NOMO-1 (cell line): ENCODE measurements at regions not wholly inside any gene's neighbourhood (a gene's known extent, or its start where the extent isn't known, plus 50 kb on each side); places are given as distances from the start of the nearest gene placed in this dataset.
"Not testable (repeated sequence)": the region's sequence is repeated elsewhere in the genome, so short reads cannot be mapped to it uniquely, and the experiment has no call there.

ENCODE experiments used
- DNase-seq, 2 experiments: peaks; one replicate each; lab custom pipeline; 2025; ENCODE audit not compliant: unreplicated experiment in 2 of 2; lab: John Stamatoyannopoulos, UW

DNA sequence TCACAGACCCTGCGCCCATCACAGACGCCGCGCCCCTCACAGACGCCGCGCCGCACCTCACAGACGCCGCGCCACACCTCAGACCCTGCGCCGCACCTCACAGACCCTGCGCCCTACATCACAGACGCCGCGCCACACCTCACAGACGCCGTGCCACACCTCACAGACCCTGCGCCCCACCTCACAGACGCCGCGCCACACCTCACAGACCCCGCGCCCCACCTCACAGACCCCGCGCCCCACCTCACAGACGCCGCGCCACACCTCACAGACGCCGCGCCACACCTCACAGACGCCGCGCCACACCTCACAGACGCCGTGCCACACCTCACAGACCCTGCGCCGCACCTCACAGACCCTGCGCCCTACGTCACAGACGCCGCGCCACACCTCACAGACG, 657.4 kb downstream of the TRIML1 start:
- not testable (repeated sequence) for DNase-seq

DNA sequence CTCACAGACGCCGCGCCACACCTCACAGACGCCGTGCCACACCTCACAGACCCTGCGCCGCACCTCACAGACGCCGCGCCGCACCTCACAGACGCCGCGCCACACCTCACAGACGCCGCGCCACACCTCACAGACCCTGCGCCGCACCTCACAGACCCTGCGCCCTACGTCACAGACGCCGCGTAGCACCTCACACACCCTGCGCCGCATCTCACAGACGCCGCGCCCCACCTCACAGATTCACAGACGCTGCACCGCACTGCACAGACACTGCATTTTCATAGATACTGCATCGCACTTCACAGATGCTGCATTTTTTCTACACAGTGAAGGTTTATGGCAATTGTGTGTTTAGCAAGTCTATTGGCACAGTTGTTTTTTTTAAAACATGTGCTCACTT, 657.8 kb downstream of the TRIML1 start:
- not testable (repeated sequence) for DNase-seq

DNA sequence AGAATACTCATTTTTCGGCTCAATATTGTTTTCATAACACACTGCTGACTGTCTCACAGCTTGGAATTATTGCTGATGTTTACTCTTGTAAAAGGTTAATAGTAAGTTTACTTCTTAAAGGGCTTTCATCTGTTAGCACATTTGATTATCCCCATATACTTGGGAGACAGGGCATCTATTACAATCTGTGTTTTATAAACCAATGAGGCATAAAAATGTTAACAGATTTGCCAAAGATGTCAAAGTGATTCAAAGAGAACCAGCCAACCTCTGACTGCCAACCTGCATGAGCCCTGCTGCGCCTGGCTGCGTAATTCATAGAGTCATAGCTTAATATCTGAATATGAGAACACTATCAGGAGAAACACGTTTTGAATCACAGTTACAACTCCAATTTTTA, 665.6 kb downstream of the TRIML1 start:
- DNase-seq = no peak

DNA sequence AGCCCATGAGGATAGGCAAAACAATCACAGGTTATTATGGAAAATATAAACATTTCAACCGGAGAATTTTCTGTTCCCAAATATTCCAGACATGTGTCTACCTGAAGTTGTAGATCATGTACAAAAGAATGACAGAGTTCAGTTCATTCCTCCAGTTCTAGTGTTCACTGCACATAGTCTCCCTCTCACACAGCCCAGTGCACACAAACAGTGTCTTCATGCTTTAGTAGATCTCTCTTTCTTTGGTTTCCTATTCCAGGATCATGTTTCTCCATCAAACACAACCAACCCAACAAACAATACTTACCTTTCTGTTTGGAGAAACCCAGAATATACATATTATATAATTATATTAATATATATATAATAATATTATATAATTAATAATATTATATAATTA, 671.9 kb downstream of the TRIML1 start:
- DNase-seq = no peak

DNA sequence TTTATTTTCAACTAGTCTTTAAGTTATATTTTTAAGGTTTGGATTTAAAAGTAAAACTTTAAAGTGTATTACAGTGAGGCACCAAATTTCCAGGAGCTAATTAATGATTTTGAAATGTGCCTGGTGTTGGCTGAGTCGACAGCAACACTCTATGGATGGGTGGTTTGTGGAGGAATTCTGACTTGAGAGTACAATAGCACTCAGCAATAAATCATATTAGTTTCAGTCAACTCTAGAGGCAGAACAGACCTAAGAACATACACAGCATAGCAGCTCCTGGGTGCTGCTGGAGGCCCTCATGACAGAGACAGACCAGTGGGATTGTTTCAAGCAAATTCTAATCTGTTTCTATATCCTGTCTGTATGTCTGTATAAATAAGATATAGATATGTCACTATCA, 673.4 kb downstream of the TRIML1 start:
- DNase-seq = no peak

DNA sequence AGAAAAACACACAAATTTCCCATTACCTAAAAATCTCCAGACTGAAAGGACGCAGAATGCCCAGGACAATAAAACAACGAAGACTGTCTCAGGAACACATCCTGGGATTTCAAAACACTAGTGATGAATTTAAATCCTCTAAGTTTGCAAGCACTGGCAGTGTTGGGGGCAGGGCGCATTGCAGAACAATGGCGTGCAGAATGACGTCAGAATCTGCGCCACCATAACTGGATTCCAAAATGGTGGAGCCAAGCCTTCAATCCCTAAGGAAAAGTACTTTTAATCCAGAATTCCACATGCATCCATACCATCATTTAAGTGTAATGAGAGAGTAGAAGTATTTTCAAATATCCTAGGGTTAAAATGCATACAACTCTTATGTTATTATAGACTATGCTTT, 679.1 kb downstream of the TRIML1 start:
- no peak for DNase-seq

DNA sequence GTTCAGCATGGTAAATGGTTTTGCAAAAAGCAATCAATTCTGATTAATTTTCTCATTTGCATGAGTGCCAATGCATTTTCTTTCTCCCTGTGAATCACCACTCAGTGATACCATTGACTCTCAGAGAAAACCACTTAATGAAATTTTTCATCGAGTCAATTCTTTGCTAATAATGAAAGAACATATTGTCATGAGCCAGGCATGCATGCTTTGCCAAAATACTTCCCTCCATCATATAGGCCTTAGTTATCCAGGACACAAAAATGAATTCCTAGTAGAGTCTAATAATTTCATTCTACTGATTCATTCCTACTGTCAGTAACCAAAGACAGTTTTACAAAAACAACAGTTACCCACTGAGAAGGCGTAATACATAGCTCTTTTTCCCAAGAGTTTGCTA, 680.0 kb downstream of the TRIML1 start:
- no peak for DNase-seq

DNA sequence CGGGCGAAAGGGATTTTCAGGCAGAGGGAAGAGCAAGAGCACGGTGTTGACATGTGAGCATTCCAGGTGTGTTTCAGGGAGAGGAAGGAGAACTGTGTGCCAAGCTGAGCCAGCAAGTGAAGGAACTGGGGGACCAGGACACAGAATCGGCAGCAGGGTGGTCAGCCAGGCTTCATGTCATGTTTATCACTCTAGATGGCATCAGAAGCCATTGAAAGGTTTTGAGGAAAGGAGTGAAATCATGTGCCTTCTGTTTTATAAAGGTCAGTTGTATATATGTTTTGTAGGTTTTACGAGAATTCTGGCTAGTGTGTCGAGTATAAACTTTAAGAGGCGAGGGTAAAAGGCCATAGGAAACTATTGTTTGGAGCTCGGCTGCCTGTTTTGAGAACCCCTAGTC, 682.3 kb downstream of the TRIML1 start:
- DNase-seq = no peak

DNA sequence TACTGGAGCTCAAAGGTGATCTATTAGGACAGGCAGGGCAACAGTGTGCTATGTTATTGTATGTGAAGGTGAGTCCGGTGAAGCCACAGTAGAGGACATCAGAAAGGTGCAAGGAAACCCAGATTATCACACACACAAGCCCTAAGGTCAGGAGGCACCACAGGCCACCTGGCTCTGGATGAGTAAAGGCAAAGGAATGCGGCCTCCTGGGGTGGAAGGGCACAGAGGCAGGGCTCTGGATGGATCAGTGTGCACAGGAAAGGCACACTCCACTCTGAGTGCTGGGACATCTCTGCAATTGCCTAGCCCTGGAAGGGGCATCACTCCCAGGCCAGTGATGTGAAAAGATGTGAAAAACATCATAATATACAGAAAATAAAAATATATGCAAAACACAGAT, 683.5 kb downstream of the TRIML1 start:
- no peak for DNase-seq

DNA sequence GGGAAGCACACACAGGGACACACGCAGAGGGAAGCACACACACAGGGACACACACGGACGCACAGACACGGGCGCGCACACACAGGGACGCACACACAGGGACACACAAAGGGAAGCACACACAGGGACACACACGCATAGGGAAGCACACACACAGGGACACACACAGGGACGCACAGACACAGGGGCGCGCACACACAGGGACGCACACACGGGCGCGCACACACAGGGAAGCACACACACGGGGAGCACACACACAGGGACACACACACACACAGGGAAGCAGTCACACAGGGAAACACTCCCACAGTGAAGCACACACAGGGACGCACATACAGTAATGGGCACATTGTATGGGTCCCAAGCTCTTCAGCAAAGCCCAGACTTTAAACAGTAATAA, 685.3 kb downstream of the TRIML1 start:
- no peak for DNase-seq

DNA sequence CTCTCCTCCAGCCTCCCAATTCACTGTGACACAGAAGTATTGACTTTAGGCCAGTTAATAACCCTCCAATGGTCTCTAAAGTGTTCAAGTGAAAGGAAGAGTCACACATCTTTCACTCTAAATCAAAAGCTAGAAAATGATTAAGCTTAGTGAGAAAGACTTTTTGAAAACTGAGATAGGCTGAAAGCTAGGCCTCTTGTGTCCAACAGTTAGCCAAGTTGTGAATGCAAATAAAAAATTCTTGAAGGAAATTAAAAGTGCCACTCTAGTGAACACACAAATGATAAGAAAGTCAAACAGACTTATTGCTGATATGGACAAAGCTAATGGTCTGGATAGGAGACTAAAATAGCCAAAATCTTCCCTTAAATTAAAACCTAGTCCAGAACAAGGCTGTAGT, 687.2 kb downstream of the TRIML1 start:
- no peak for DNase-seq

DNA sequence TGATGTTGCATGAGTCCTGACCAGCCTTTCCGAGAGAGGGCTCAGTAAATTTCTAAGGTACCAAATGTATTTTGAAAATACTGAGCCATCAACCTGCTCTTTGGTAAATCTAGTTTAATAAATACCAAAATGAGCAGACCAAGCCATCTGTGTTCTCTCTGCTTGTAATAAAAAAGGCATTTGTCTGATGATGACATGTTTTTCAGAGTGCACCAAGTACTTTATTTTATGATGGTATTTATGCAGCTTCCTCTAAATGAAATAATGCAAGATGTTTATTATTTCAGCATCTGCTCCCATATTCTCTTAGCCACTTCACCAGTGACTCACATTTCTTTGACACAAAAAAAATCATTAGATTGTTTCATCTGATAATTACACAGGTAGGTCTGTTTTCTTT, 700.5 kb downstream of the TRIML1 start:
- no peak for DNase-seq

DNA sequence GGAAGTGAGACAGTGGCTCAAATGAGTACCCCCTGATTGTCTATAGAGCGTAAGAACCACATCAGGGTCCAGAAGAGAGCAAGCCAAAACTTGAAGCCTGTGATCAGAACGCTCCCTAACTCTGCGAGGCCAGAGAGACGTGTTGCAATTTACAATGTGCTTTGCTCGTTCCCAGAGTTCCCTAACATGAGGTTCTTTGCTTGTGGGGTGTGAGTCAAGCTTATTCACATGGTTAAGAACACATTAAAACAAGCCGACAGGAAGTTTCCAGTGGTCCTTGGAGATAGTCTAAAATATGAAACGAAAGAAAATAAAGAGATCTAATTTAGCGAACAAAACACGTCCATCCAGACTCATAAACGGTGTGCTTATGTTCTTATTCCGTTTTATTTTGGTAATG, 702.3 kb downstream of the TRIML1 start:
- DNase-seq = no peak

DNA sequence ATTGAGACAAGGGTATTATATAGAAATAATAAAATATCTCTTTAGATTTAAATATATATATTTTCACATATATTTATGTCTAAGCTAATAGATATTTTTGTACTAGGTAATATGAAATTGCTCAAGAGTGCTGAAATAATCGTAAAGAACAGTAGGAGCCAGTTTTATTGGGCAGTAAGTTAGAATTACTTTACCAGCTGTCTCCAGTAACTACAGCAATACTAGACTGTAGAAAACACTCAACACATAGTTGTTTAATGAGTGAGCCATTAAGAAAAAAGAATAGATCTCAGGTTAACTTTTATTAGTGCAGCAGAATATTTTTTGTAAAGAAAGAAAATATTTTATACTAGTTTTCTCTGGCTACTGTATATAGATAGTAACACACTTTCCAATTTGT, 715.2 kb downstream of the TRIML1 start:
- DNase-seq = no peak

DNA sequence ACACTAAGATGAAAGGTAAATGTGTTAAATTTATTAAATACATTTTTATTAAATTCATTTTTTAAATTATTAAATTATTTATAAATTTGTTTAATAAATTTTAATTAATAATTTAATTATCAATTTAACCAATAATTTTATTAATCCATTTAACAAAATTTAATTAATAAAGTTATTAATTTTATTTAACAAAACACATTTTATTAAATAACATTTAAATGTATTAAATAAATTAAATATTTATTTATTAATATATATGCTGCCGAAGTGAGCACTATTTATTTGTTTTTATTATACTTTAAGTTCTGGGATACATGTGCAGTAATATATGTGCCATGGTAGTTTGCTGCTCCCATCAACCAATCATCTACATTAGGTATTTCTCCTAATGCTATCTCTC, 719.5 kb downstream of the TRIML1 start:
- DNase-seq = no peak

DNA sequence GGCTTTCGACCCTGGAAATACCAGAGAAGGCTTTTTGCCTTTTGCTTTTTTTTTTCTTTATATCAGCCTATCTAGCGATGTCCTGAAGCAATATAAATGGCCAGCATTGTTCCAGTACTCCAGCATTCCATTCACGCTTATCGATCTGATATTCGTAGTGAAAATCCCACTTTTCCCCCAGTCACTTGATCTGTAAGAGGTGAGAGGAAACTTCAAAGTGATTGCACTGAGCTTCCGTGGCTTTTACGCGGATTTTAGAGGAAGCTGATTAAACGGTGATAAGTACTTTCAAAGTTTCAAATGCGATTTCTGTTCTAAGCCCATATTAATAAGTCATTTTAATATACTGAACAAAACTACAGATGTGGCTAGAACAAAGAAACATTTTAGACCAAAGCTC, 725.5 kb downstream of the TRIML1 start:
- DNase-seq = no peak

DNA sequence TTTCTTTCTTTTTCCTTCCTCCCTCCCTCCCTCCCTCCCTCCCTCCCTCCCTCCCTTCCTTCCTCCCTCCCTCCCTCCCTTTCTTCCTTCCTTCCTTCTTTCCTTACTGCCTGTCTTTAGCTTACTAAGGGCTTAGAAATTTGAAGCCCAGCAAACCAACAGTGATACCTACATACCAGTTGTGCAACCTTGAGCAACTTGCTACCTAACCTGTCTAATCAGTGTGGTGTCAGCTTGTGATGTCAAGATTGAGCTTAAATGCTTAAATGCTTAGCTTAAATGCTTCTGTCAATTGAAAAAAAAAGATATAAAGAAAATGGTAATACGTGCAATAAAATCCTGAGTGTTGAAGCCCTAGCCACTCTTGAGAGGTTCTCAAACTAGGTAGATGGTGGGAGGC, 728.6 kb downstream of the TRIML1 start:
- DNase-seq = no peak

DNA sequence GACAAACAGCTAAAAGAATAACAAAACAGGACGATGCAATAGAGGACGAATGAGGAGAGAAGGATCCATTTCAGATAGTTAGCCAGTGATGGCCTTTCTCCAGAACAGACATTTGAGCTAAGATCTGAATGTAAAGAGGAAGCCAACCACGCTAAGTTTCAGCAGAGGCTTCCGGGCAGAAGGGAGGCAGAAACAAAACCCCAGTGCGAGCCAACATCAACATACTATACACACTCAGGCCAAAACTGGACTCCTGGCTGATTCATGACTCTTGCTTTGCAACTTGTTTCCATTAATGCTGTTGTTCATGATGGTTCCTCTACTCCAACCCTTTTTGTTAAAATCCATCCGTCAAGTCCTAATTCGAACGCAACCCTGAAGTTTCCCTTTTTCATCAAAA, 730.3 kb downstream of the TRIML1 start:
- no peak for DNase-seq

DNA sequence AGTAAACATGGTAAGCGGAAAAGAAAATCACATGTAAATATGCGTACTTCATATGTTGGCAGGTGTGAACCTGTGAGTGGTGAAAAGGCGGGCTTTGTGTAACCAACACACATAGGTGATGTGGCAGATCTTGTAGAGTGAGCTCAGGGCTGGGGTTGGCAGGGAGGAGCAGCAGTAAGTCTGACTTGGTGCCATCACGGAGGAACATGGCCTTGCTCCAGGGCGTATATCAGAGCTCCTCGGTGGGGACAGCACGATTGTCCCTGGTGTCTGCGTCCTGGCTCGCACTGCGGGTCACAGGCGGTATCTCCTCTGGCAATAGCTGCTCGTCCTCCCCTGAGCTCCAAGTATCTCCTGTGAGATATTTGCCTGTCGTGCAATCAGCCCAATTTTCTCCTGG, 733.6 kb downstream of the TRIML1 start:
- DNase-seq = no peak

DNA sequence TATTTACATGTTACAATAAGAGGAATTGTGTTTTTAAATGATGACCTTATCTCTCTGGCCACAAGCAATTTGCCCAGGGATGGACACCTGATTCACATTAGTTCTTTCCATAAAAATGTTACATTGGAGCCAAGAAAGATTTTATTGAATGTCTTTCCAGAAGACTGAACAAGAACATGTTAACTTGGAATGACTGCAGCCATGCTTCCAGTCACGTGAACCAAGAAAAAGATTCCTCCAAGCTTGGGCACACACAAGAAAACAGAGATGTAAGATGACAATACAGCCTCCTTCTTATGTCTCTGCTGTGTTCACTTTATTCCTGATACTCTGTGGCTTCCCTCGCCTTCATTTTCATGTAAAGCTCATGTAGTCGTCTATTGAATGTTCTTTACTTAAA, 737.6 kb downstream of the TRIML1 start:
- DNase-seq = no peak

DNA sequence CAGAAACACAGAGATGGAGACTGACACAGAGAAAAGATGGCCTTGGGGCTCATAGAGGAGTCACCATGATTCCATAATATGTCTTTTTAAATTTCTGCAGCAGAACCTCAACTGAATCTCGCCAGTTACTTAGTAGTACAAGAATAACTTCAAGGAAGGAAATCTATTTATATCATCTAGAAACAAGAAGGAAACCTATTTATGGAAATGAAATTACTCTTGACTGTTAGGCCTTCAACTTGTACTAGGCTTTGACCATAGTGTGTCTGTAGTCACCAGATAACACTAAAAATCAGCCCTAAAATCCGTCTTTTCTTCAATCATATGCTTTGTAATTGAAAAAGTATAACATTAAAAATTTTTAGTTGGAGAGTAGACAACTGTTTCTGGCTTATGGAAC, 740.4 kb downstream of the TRIML1 start:
- peak; percentile 23 to 57 for DNase-seq

DNA sequence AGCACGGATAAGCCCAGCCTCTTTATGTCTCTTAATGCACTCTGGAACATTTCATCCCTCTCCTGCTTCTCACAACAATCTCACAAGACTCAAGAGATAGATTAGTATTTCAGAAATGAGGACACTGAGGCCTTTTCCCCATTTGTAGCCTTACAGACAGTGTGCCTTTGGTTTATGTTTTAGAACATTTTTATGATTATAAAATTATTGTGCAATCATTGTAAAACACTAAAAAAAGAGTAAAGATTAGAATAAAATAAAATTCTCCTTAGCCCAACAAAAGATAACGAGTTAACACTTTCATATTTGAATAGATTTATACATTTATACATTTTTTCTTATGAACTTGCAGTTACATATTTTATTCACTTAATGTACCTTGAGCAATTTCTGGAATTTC, 748.7 kb downstream of the TRIML1 start:
- no peak for DNase-seq

DNA sequence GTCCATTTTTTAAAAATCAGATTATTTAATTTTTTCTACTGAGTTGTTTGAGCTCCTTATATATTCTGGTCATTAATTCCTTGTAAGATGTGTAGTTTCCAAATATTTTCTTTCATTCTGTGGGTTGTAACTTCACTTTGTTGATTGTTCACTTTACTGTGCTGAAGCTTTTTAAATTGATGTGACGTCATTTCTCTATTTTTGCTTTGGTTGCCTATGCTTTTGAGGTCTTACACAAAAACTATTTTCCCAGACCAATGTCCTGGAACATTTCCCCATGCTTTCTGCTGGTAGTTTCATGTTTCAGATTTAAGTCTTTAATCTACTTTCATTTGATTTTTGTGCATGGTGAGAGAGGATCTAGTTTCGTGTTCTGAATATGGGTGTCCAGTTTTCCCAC, 753.6 kb downstream of the TRIML1 start:
- no peak for DNase-seq

DNA sequence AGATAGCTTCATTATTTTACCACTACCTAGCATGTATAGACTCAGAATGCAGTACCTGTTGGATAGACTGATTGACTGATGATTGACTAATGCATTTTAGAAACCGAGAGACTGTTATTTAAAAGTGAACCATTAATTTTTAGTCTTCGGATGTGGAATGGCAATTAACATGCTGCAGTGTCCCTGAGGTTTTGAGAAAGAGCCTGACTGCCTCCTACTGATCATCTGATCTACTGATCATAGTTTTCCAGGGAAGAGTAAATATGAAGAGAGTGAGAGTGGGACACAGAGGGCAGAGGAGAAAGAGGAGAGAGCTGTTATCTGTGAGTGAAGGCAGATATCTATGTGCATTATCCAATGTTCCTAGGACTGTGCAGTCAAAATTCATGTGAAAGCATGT, 764.7 kb downstream of the TRIML1 start:
- DNase-seq = no peak
